Activated T-helper 1 cell treated with anti-CD3 and anti-CD28 coated beads, Interleukin-2, amount 50 U/mL, for 16 hours (primary cell): ENCODE measurements at regions not wholly inside any gene's neighbourhood (a gene's known extent, or its start where the extent isn't known, plus 50 kb on each side); places are given as distances from the start of the nearest gene placed in this dataset.

Experiments
- DNase-seq, 2 donors: peaks; one replicate each; pipeline ENCODE4 v3.0.0-alpha.2; 2020; ENCODE audit warnings: low read depth in 1 of 2, low spot score in 1 of 2

GRCh38 chr2:236673126-236673822 lies 103.6 kb downstream of the ACKR3 start:
- DNase-seq: no peak

GRCh38 chr2:236673823-236674185 lies 104.2 kb downstream of the ACKR3 start:
- DNase-seq: no peak

GRCh38 chr2:236674238-236674637 lies 104.6 kb downstream of the ACKR3 start:
- DNase-seq: no peak

GRCh38 chr2:236674646-236675045 lies 105.0 kb downstream of the ACKR3 start:
- no peak for DNase-seq

GRCh38 chr2:236675051-236675450 lies 105.4 kb downstream of the ACKR3 start:
- DNase-seq: no peak

- no peak for DNase-seq
Observed at GRCh38 chr2:236675526-236675925, 105.9 kb downstream of the ACKR3 start.

GRCh38 chr2:236676136-236676873 lies 106.7 kb downstream of the ACKR3 start:
- no peak for DNase-seq

GRCh38 chr2:236677368-236677767 lies 107.7 kb downstream of the ACKR3 start:
- DNase-seq: no peak

GRCh38 chr2:236678307-236678975 lies 108.8 kb downstream of the ACKR3 start:
- DNase-seq: no peak

- no peak for DNase-seq
Observed at GRCh38 chr2:236679884-236680860, 110.5 kb downstream of the ACKR3 start.

GRCh38 chr2:236682651-236683422 lies 113.2 kb downstream of the ACKR3 start:
- DNase-seq: no peak

GRCh38 chr2:236684504-236685256 lies 115.1 kb downstream of the ACKR3 start:
- DNase-seq: no peak

- no peak for DNase-seq
Observed at GRCh38 chr2:236685361-236685760, 115.7 kb downstream of the ACKR3 start.

- no peak for DNase-seq
Observed at GRCh38 chr2:236685979-236686520, 116.4 kb downstream of the ACKR3 start.

- DNase-seq: no peak
Observed at GRCh38 chr2:236686561-236686960, 116.9 kb downstream of the ACKR3 start.

- no peak for DNase-seq
Observed at GRCh38 chr2:236687296-236687965, 117.8 kb downstream of the ACKR3 start.

GRCh38 chr2:236688157-236688556 lies 118.5 kb downstream of the ACKR3 start:
- DNase-seq: no peak

- DNase-seq: no peak
Observed at GRCh38 chr2:236688563-236689392, 119.2 kb downstream of the ACKR3 start.
